ENCODE measurements at regions not wholly inside any gene's neighbourhood (a gene's known extent, or its start where the extent isn't known, plus 50 kb on each side); places are given as distances from the start of the nearest gene placed in this dataset.

DNA sequence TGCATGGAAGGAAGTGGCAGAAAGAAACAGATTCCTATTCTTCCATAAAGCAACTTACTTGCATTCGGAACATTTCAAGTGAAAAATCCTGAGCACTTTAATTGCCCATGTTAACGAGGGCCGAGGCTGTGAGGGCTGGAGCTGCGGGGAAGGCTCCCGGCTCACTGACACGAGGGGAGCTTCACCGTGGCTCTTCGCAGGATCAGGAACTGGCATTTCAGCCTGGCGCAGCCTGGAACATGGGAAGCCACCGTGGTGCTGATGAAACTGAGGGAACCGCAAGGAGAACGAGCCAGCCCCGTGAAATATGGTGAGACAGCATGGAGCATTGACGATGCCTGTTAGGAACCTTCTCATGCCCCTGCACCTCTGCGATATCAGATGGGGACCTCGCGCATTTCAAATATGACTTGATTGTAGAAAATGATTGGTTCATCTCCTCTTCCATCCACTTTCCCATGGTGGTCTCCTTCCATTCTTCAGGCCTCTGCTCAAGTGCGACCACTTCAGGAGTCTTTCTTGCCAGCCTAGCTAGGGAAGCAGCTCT lies 236.9 kb downstream of the TBXT start:
- Mint-ChIP-seq H3K9me3 (peaks cover 4% of the 10 kb centered on the region), H3K4me1 (no peaks in the 10 kb centered on the region), H3K4me3 (no peak overlapping the region), H3K27ac (ENCODE audit: low read depth) (no peak overlapping the region), H3K27me3 (peaks cover 27% of the 10 kb centered on the region), H3K36me3 (ENCODE audit: insufficient read depth) (no peaks in the 10 kb centered on the region)
- ATAC-seq (replicated peaks; ENCODE audit: extremely low read depth, poor library complexity, severe bottlenecking): no peak
- no peak for DNase-seq (ENCODE audit: low spot score in 2 of 2)

GRCh38 chr6:165929607-165930006 lies 238.0 kb downstream of the TBXT start:
- no peaks in the 10 kb centered on the region for H3K36me3 Mint-ChIP-seq (ENCODE audit: insufficient read depth)
- H3K27ac Mint-ChIP-seq (ENCODE audit: low read depth): no peak overlapping the region
- no peaks in the 10 kb centered on the region for H3K9me3 Mint-ChIP-seq
- no peak overlapping the region for H3K4me3 Mint-ChIP-seq
- peaks cover 16% of the 10 kb centered on the region for H3K27me3 Mint-ChIP-seq
- DNase-seq (ENCODE audit: low spot score in 2 of 2) (no peak), ATAC-seq (replicated peaks; ENCODE audit: extremely low read depth, poor library complexity, severe bottlenecking) (no peak)
- H3K4me1 Mint-ChIP-seq: no peaks in the 10 kb centered on the region

DNA sequence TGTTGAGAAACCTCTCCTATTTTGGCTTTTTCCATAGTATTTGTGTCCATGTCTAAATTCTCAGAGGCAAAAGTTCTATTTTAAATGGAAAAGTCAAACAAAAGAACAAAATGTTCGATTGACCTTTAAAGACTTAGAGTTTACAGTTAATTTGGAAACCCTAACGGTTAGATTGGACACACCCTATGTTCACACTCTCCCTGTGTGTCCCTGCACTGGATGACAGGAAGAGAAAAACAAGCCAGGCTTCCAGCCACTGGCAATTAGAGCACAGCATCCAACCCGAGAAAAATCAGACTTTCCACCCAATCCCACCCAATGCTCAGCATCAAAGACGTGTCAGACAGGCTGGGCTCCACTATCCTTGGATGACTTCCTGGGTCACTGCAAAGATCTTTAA lies 241.3 kb downstream of the TBXT start:
- Mint-ChIP-seq H3K27me3 (peaks cover 10% of the 10 kb centered on the region), H3K9me3 (no peaks in the 10 kb centered on the region), H3K36me3 (ENCODE audit: insufficient read depth) (peaks cover 2% of the 10 kb centered on the region), H3K4me3 (no peak overlapping the region), H3K4me1 (no peaks in the 10 kb centered on the region), H3K27ac (ENCODE audit: low read depth) (no peak overlapping the region)
- DNase-seq (ENCODE audit: low spot score in 2 of 2) (no peak), ATAC-seq (replicated peaks; ENCODE audit: extremely low read depth, poor library complexity, severe bottlenecking) (no peak)

GRCh38 chr6:165925474-165926156 lies 242.0 kb downstream of the TBXT start:
- no peak for ATAC-seq (replicated peaks; ENCODE audit: extremely low read depth, poor library complexity, severe bottlenecking)
- peaks cover 18% of the 10 kb centered on the region for H3K27me3 Mint-ChIP-seq
- H3K4me1 Mint-ChIP-seq: no peaks in the 10 kb centered on the region
- peaks cover 2% of the 10 kb centered on the region for H3K36me3 Mint-ChIP-seq (ENCODE audit: insufficient read depth)
- H3K9me3 Mint-ChIP-seq: no peaks in the 10 kb centered on the region
- no peak overlapping the region for H3K4me3 Mint-ChIP-seq
- DNase-seq (ENCODE audit: low spot score in 2 of 2): no peak
- H3K27ac Mint-ChIP-seq (ENCODE audit: low read depth): no peak overlapping the region

DNA sequence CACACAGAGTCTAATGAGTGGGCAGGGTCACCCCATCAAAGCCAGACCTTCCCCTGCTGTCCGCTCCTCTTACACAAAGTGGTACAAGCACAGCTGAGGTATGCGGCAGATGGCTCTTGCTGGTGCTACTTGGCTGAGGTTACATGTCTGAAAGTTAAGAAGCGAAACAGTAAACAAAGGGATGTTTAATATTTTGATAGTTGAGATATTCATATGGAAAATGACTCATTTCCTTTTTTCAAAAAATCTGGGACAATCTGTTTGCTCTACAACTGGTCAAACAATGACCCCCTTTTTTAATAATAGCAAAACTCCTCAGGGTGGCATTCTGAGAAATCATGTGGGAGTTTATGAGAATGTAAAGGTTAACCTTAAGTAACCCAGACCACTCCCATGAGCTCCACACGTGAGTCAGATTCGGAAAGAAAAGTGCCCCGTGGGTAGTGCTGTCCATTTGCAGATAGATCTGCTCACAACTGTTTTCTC lies 245.3 kb downstream of the TBXT start:
- no peak overlapping the region for H3K27ac Mint-ChIP-seq (ENCODE audit: low read depth)
- H3K36me3 Mint-ChIP-seq (ENCODE audit: insufficient read depth): peaks cover 2% of the 10 kb centered on the region
- DNase-seq (ENCODE audit: low spot score in 2 of 2) (no peak), ATAC-seq (replicated peaks; ENCODE audit: extremely low read depth, poor library complexity, severe bottlenecking) (no peak)
- peaks cover 32% of the 10 kb centered on the region for H3K27me3 Mint-ChIP-seq
- no peak overlapping the region for H3K4me3 Mint-ChIP-seq
- H3K9me3 Mint-ChIP-seq: no peaks in the 10 kb centered on the region
- no peaks in the 10 kb centered on the region for H3K4me1 Mint-ChIP-seq

DNA sequence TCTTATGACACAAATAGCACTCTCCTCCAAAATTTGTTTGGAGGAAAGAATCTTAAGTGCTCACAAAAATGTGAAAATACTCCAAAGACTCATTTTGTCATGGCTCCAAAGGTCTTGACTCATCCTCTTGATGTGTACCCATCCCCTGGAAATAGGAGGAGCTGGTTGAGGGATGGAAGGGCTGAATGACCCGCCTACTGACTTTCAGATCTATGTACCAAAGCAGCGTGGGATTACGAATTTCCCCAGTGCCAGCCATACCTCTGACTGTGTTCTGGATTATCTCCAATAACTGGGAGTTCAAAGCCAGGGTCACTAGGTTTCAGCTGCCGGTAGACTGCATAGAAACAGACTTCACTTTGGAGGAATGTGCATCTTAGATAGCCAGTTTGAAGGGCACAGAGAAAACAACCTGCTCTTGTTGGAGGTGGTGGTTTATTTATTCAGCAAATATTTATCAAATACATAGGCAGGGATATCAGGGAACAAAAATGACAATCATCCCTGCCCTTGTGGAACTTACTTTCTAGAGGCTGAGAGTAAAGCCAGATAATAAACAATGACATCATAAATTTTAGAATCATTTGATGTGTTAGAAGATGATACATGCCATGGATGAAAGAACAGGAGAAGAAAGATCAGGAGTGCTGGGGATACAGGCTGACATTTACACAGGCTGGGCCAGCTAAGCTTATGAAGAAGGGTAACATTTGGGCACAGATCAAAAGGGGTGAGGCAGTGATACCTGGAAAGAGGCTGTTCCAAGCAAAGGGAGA lies 246.6 kb downstream of the TBXT start:
- ATAC-seq (replicated peaks; ENCODE audit: extremely low read depth, poor library complexity, severe bottlenecking): no peak
- Mint-ChIP-seq H3K9me3 (no peaks in the 10 kb centered on the region), H3K27ac (ENCODE audit: low read depth) (no peak overlapping the region), H3K36me3 (ENCODE audit: insufficient read depth) (peaks cover 2% of the 10 kb centered on the region), H3K4me1 (no peaks in the 10 kb centered on the region), H3K27me3 (peaks cover 40% of the 10 kb centered on the region), H3K4me3 (no peak overlapping the region)
- DNase-seq (ENCODE audit: low spot score in 2 of 2): no peak

DNA sequence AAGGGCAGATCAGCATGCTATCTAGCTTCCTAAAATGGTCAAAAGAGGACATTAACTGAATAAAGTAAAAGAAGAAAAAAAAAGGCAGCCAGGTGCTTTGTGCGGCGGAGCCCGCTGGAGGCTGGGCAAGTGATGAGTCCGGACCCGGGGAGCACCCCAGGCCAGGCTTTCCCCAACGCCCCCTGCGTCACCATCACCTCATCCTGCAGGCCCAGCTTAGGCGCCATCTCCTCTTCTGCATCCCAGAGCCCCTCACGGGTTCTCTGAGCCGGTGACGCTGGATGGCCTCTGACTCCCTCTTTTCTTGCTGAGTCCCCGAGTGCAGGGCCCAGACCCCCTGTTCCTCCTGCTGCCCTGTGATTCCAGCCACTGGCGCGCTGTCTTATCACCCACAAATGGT lies 250.1 kb downstream of the TBXT start:
- Mint-ChIP-seq H3K36me3 (ENCODE audit: insufficient read depth) (no peaks in the 10 kb centered on the region), H3K4me1 (no peaks in the 10 kb centered on the region), H3K27me3 (peaks cover 40% of the 10 kb centered on the region), H3K9me3 (no peaks in the 10 kb centered on the region), H3K27ac (ENCODE audit: low read depth) (no peak overlapping the region), H3K4me3 (no peak overlapping the region)
- no peak for DNase-seq (ENCODE audit: low spot score in 2 of 2)
- no peak for ATAC-seq (replicated peaks; ENCODE audit: extremely low read depth, poor library complexity, severe bottlenecking)

DNA sequence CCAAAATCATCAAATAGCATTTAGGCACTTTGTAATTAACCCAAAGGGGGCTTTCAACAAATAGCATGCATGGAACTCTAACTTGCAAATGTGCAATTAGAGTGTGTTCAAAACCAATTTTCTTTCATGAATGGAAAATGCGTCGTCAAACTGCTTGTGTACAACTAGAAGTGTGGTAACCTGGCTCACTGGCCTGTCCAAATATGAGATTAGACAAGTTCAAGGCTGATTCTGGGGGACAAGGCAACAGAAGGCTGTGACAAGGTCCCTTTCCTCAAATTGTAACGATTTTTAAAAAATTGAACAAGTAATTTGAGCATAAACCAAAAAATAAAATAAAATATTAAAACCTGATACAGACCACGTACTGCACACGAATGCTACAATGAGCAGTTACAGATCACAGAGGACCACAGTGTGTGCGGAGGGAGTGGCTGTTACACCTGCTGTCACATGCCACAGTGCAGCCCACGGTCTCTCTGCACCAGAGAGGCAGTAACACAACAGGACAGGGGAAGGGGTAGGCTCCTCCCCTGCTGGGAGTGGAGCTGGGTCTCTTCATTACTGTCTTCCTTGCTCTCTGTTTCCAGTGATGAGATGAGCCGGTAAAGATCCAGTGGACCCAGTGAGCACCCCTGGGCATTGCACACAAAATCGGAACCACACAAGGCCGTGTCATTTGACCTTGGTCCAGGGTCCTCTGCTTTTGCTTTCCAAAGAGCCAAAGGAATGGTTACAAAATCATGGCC lies 252.2 kb upstream of the PDE10A start:
- peaks cover 29% of the 10 kb centered on the region for H3K27me3 Mint-ChIP-seq
- ATAC-seq (replicated peaks; ENCODE audit: extremely low read depth, poor library complexity, severe bottlenecking): no peak
- no peaks in the 10 kb centered on the region for H3K9me3 Mint-ChIP-seq
- no peaks in the 10 kb centered on the region for H3K36me3 Mint-ChIP-seq (ENCODE audit: insufficient read depth)
- H3K4me3 Mint-ChIP-seq: no peak overlapping the region
- no peak overlapping the region for H3K27ac Mint-ChIP-seq (ENCODE audit: low read depth)
- DNase-seq (ENCODE audit: low spot score in 2 of 2): no peak
- no peaks in the 10 kb centered on the region for H3K4me1 Mint-ChIP-seq

- ATAC-seq (replicated peaks; ENCODE audit: extremely low read depth, poor library complexity, severe bottlenecking): no peak
- Mint-ChIP-seq H3K36me3 (ENCODE audit: insufficient read depth) (no peaks in the 10 kb centered on the region), H3K27me3 (peaks cover 33% of the 10 kb centered on the region), H3K27ac (ENCODE audit: low read depth) (no peak overlapping the region), H3K4me3 (no peak overlapping the region), H3K4me1 (no peaks in the 10 kb centered on the region), H3K9me3 (no peaks in the 10 kb centered on the region)
- DNase-seq (ENCODE audit: low spot score in 2 of 2): no peak
Observed at GRCh38 chr6:165913676-165914570, 250.9 kb upstream of the PDE10A start.

GRCh38 chr6:165910184-165910966 lies 247.3 kb upstream of the PDE10A start:
- Mint-ChIP-seq H3K27ac (ENCODE audit: low read depth) (no peak overlapping the region), H3K36me3 (ENCODE audit: insufficient read depth) (no peaks in the 10 kb centered on the region), H3K4me1 (no peaks in the 10 kb centered on the region), H3K4me3 (no peak overlapping the region), H3K9me3 (no peaks in the 10 kb centered on the region), H3K27me3 (peaks cover 36% of the 10 kb centered on the region)
- DNase-seq (ENCODE audit: low spot score in 2 of 2) (no peak), ATAC-seq (replicated peaks; ENCODE audit: extremely low read depth, poor library complexity, severe bottlenecking) (no peak)

DNA sequence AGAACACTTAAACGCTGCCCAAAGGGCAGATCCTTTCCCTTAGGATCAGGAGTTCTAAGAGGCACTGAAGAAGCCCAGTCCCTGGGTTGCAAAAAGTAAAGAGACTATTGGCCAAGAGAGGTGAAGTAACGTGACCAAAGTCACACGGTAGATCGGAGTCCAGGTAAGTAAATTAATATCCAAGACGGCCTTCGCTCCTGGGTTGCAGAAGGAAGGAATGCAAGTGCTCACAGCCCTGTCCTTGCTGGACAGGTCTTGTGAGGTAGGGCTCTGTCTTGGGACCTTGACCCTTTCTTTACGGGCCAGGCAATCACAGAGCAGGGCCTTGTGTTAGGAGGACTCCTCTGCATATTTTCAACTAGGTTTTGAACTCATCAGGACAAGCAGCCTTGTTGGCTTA lies 243.7 kb upstream of the PDE10A start:
- no peak for ATAC-seq (replicated peaks; ENCODE audit: extremely low read depth, poor library complexity, severe bottlenecking)
- Mint-ChIP-seq H3K27ac (ENCODE audit: low read depth) (no peak overlapping the region), H3K4me1 (no peaks in the 10 kb centered on the region), H3K27me3 (peaks cover 55% of the 10 kb centered on the region), H3K36me3 (ENCODE audit: insufficient read depth) (no peaks in the 10 kb centered on the region), H3K9me3 (no peaks in the 10 kb centered on the region), H3K4me3 (no peak overlapping the region)
- DNase-seq (ENCODE audit: low spot score in 2 of 2): no peak

Measured in central memory CD8-positive, alpha-beta T cell (primary cell).